ENCODE measurements at regions not wholly inside any gene's neighbourhood (a gene's known extent, or its start where the extent isn't known, plus 50 kb on each side); places are given as distances from the start of the nearest gene placed in this dataset.

GRCh38 chr2:126189527-126189926 lies 466.4 kb upstream of the GYPC start:
- no peaks in the 10 kb centered on the region for H3K4me1 Mint-ChIP-seq (ENCODE audit: low read depth)
- H3K27me3 Mint-ChIP-seq (ENCODE audit: low read depth), result no peaks in the 10 kb centered on the region
- H3K36me3 Mint-ChIP-seq (ENCODE audit: low read depth), result no peaks in the 10 kb centered on the region
- H3K27ac Mint-ChIP-seq, result no peak overlapping the region
- no peak overlapping the region for H3K4me3 Mint-ChIP-seq (ENCODE audit: low read depth)
- no peak for DNase-seq (ENCODE audit: low spot score)
- peaks cover 1% of the 10 kb centered on the region for H3K9me3 Mint-ChIP-seq
- intact Hi-C loops (cut with micrococcal nuclease), result no loop called here

- Mint-ChIP-seq H3K4me3 (ENCODE audit: low read depth) (no peak overlapping the region), H3K9me3 (no peaks in the 10 kb centered on the region), H3K27ac (no peak overlapping the region), H3K27me3 (ENCODE audit: low read depth) (no peaks in the 10 kb centered on the region), H3K4me1 (ENCODE audit: low read depth) (no peaks in the 10 kb centered on the region), H3K36me3 (ENCODE audit: low read depth) (no peaks in the 10 kb centered on the region)
- intact Hi-C loops (cut with micrococcal nuclease), result no loop called here
- DNase-seq (ENCODE audit: low spot score), result no peak
These were observed 455.4 kb upstream of the GYPC start for GRCh38 chr2:126200538-126200937.

- intact Hi-C loops (cut with micrococcal nuclease), result no loop called here
- Mint-ChIP-seq H3K27me3 (ENCODE audit: low read depth) (no peaks in the 10 kb centered on the region), H3K9me3 (no peaks in the 10 kb centered on the region), H3K36me3 (ENCODE audit: low read depth) (no peaks in the 10 kb centered on the region), H3K4me3 (ENCODE audit: low read depth) (no peak overlapping the region), H3K27ac (no peak overlapping the region), H3K4me1 (ENCODE audit: low read depth) (no peaks in the 10 kb centered on the region)
- DNase-seq (ENCODE audit: low spot score), result no peak
These were observed 447.7 kb upstream of the GYPC start for GRCh38 chr2:126208266-126208665.

GRCh38 chr2:126212735-126213134 lies 443.2 kb upstream of the GYPC start:
- no peak overlapping the region for H3K27ac Mint-ChIP-seq
- H3K27me3 Mint-ChIP-seq (ENCODE audit: low read depth), result no peaks in the 10 kb centered on the region
- H3K9me3 Mint-ChIP-seq, result no peaks in the 10 kb centered on the region
- H3K4me3 Mint-ChIP-seq (ENCODE audit: low read depth), result no peak overlapping the region
- H3K36me3 Mint-ChIP-seq (ENCODE audit: low read depth), result no peaks in the 10 kb centered on the region
- H3K4me1 Mint-ChIP-seq (ENCODE audit: low read depth), result no peaks in the 10 kb centered on the region
- intact Hi-C loops (cut with micrococcal nuclease), result no loop called here
- no peak for DNase-seq (ENCODE audit: low spot score)

- Mint-ChIP-seq H3K4me1 (ENCODE audit: low read depth) (no peaks in the 10 kb centered on the region), H3K27me3 (ENCODE audit: low read depth) (no peaks in the 10 kb centered on the region), H3K27ac (no peak overlapping the region), H3K4me3 (ENCODE audit: low read depth) (no peak overlapping the region), H3K36me3 (ENCODE audit: low read depth) (no peaks in the 10 kb centered on the region), H3K9me3 (no peaks in the 10 kb centered on the region)
- intact Hi-C loops (cut with micrococcal nuclease), result no loop called here
- DNase-seq (ENCODE audit: low spot score), result no peak
These were observed 436.9 kb upstream of the GYPC start for GRCh38 chr2:126219081-126219480.

GRCh38 chr2:126220331-126220730 lies 435.6 kb upstream of the GYPC start:
- Mint-ChIP-seq H3K27ac (no peak overlapping the region), H3K4me1 (ENCODE audit: low read depth) (no peaks in the 10 kb centered on the region), H3K36me3 (ENCODE audit: low read depth) (no peaks in the 10 kb centered on the region), H3K27me3 (ENCODE audit: low read depth) (no peaks in the 10 kb centered on the region), H3K4me3 (ENCODE audit: low read depth) (no peak overlapping the region), H3K9me3 (no peaks in the 10 kb centered on the region)
- intact Hi-C loops (cut with micrococcal nuclease), result no loop called here
- DNase-seq (ENCODE audit: low spot score), result no peak

GRCh38 chr2:126221506-126221905 lies 434.5 kb upstream of the GYPC start:
- no peak for DNase-seq (ENCODE audit: low spot score)
- Mint-ChIP-seq H3K9me3 (no peaks in the 10 kb centered on the region), H3K27me3 (ENCODE audit: low read depth) (no peaks in the 10 kb centered on the region), H3K4me1 (ENCODE audit: low read depth) (no peaks in the 10 kb centered on the region), H3K36me3 (ENCODE audit: low read depth) (no peaks in the 10 kb centered on the region), H3K27ac (no peak overlapping the region), H3K4me3 (ENCODE audit: low read depth) (no peak overlapping the region)
- intact Hi-C loops (cut with micrococcal nuclease), result no loop called here

GRCh38 chr2:126222278-126222677 lies 433.7 kb upstream of the GYPC start:
- H3K4me1 Mint-ChIP-seq (ENCODE audit: low read depth), result no peaks in the 10 kb centered on the region
- intact Hi-C loops (cut with micrococcal nuclease), result no loop called here
- H3K36me3 Mint-ChIP-seq (ENCODE audit: low read depth), result no peaks in the 10 kb centered on the region
- H3K27me3 Mint-ChIP-seq (ENCODE audit: low read depth), result no peaks in the 10 kb centered on the region
- no peak overlapping the region for H3K4me3 Mint-ChIP-seq (ENCODE audit: low read depth)
- no peaks in the 10 kb centered on the region for H3K9me3 Mint-ChIP-seq
- DNase-seq (ENCODE audit: low spot score), result no peak
- H3K27ac Mint-ChIP-seq, result no peak overlapping the region

- Mint-ChIP-seq H3K9me3 (no peaks in the 10 kb centered on the region), H3K4me1 (ENCODE audit: low read depth) (no peaks in the 10 kb centered on the region), H3K36me3 (ENCODE audit: low read depth) (no peaks in the 10 kb centered on the region), H3K27ac (no peak overlapping the region), H3K4me3 (ENCODE audit: low read depth) (no peak overlapping the region), H3K27me3 (ENCODE audit: low read depth) (no peaks in the 10 kb centered on the region)
- no peak for DNase-seq (ENCODE audit: low spot score)
- intact Hi-C loops (cut with micrococcal nuclease), result no loop called here
These were observed 431.2 kb upstream of the GYPC start for GRCh38 chr2:126224776-126225175.

GRCh38 chr2:126227250-126227649 lies 428.7 kb upstream of the GYPC start:
- Mint-ChIP-seq H3K27me3 (ENCODE audit: low read depth) (no peaks in the 10 kb centered on the region), H3K4me1 (ENCODE audit: low read depth) (no peaks in the 10 kb centered on the region), H3K27ac (no peak overlapping the region), H3K4me3 (ENCODE audit: low read depth) (no peak overlapping the region), H3K9me3 (no peaks in the 10 kb centered on the region), H3K36me3 (ENCODE audit: low read depth) (no peaks in the 10 kb centered on the region)
- DNase-seq (ENCODE audit: low spot score), result no peak
- intact Hi-C loops (cut with micrococcal nuclease), result no loop called here

GRCh38 chr2:126228531-126228930 lies 427.4 kb upstream of the GYPC start:
- intact Hi-C loops (cut with micrococcal nuclease), result no loop called here
- Mint-ChIP-seq H3K9me3 (no peaks in the 10 kb centered on the region), H3K27ac (no peak overlapping the region), H3K36me3 (ENCODE audit: low read depth) (no peaks in the 10 kb centered on the region), H3K4me3 (ENCODE audit: low read depth) (no peak overlapping the region), H3K4me1 (ENCODE audit: low read depth) (no peaks in the 10 kb centered on the region), H3K27me3 (ENCODE audit: low read depth) (no peaks in the 10 kb centered on the region)
- no peak for DNase-seq (ENCODE audit: low spot score)

GRCh38 chr2:126238251-126238650 lies 417.7 kb upstream of the GYPC start:
- no peak for DNase-seq (ENCODE audit: low spot score)
- intact Hi-C loops (cut with micrococcal nuclease), result no loop called here
- H3K4me1 Mint-ChIP-seq (ENCODE audit: low read depth), result no peaks in the 10 kb centered on the region
- H3K9me3 Mint-ChIP-seq, result no peaks in the 10 kb centered on the region
- no peak overlapping the region for H3K27ac Mint-ChIP-seq
- H3K4me3 Mint-ChIP-seq (ENCODE audit: low read depth), result no peak overlapping the region
- no peaks in the 10 kb centered on the region for H3K27me3 Mint-ChIP-seq (ENCODE audit: low read depth)
- no peaks in the 10 kb centered on the region for H3K36me3 Mint-ChIP-seq (ENCODE audit: low read depth)

GRCh38 chr2:126239320-126239955 lies 416.5 kb upstream of the GYPC start:
- H3K27ac Mint-ChIP-seq, result no peak overlapping the region
- no peaks in the 10 kb centered on the region for H3K27me3 Mint-ChIP-seq (ENCODE audit: low read depth)
- H3K4me1 Mint-ChIP-seq (ENCODE audit: low read depth), result no peaks in the 10 kb centered on the region
- H3K4me3 Mint-ChIP-seq (ENCODE audit: low read depth), result no peak overlapping the region
- intact Hi-C loops (cut with micrococcal nuclease), result no loop called here
- DNase-seq (ENCODE audit: low spot score), result no peak
- no peaks in the 10 kb centered on the region for H3K36me3 Mint-ChIP-seq (ENCODE audit: low read depth)
- H3K9me3 Mint-ChIP-seq, result no peaks in the 10 kb centered on the region

- intact Hi-C loops (cut with micrococcal nuclease), result no loop called here
- no peaks in the 10 kb centered on the region for H3K27me3 Mint-ChIP-seq (ENCODE audit: low read depth)
- no peaks in the 10 kb centered on the region for H3K4me1 Mint-ChIP-seq (ENCODE audit: low read depth)
- no peak overlapping the region for H3K27ac Mint-ChIP-seq
- no peak for DNase-seq (ENCODE audit: low spot score)
- H3K36me3 Mint-ChIP-seq (ENCODE audit: low read depth), result no peaks in the 10 kb centered on the region
- H3K9me3 Mint-ChIP-seq, result no peaks in the 10 kb centered on the region
- no peak overlapping the region for H3K4me3 Mint-ChIP-seq (ENCODE audit: low read depth)
These were observed 415.0 kb upstream of the GYPC start for GRCh38 chr2:126241001-126241400.
